Trophoblast cell (in vitro differentiated cells and primary cell): ENCODE measurements at regions not wholly inside any gene's neighbourhood (a gene's known extent, or its start where the extent isn't known, plus 50 kb on each side); places are given as distances from the start of the nearest gene placed in this dataset.

Experiments used
- DNase-seq, 2 donors: peaks; one replicate each; pipeline ENCODE4 v3.0.0-alpha.2; 2016
- H2AFZ ChIP-seq: 2 replicates; pipeline ENCODE4 v1.6.1; 2013; ENCODE audit warnings: low read length, moderate library complexity, mild to moderate bottlenecking; ENCODE audit not compliant: insufficient read depth, poor library complexity
- H2AK5ac ChIP-seq: 2 replicates; pipeline ENCODE4 v1.6.1; 2013; ENCODE audit warnings: mild to moderate bottlenecking, low read length
- H2BK120ac ChIP-seq: 2 replicates; pipeline ENCODE4 v1.6.1; 2013; ENCODE audit warnings: low read length, mild to moderate bottlenecking, moderate library complexity; ENCODE audit not compliant: insufficient read depth, poor library complexity
- H2BK12ac ChIP-seq: 2 replicates; pipeline ENCODE4 v1.6.1; 2013; ENCODE audit warnings: mild to moderate bottlenecking, low read length, moderate library complexity
- H2BK5ac ChIP-seq: 2 replicates; pipeline ENCODE4 v1.6.1; 2013; ENCODE audit warnings: low read length, low read depth, moderate library complexity, mild to moderate bottlenecking; ENCODE audit not compliant: poor library complexity
- H3K14ac ChIP-seq: 2 replicates; pipeline ENCODE4 v1.6.1; 2013; ENCODE audit warnings: mild to moderate bottlenecking, low read length
- H3K18ac ChIP-seq: 2 replicates; pipeline ENCODE4 v1.6.1; 2013; ENCODE audit warnings: mild to moderate bottlenecking, low read length
- H3K23ac ChIP-seq: 2 replicates; pipeline ENCODE4 v1.6.1; 2013; ENCODE audit warnings: low read length
- H3K27ac ChIP-seq: 2 replicates; pipeline ENCODE4 v1.5.1; 2013; ENCODE audit warnings: low read depth, mild to moderate bottlenecking, inconsistent platforms, low read length, moderate library complexity
- H3K27me3 ChIP-seq: 2 replicates; pipeline ENCODE4 v1.6.1; 2013; ENCODE audit warnings: inconsistent platforms, mild to moderate bottlenecking, low read length, moderate library complexity; ENCODE audit not compliant: insufficient read depth
- H3K36me3 ChIP-seq, 2 experiments: 1 replicate in 1 of 2; 2 replicates in 1 of 2; pipeline ENCODE4 v1.6.1; 2013; ENCODE audit warnings: low read length in 2 of 2, mild to moderate bottlenecking in 2 of 2, moderate library complexity in 1 of 2; ENCODE audit not compliant: insufficient read depth in 2 of 2, control insufficient read depth in 1 of 2
- H3K4ac ChIP-seq: 2 replicates; pipeline ENCODE4 v1.6.1; 2013; ENCODE audit warnings: low read depth, mild to moderate bottlenecking, low read length, moderate library complexity
- H3K4me1 ChIP-seq, 2 experiments: 1 replicate in 1 of 2; 2 replicates in 1 of 2; pipeline ENCODE4 v1.6.1; 2013; ENCODE audit warnings: low read length in 2 of 2, mild to moderate bottlenecking in 2 of 2, moderate library complexity in 1 of 2; ENCODE audit not compliant: insufficient read depth in 2 of 2, control insufficient read depth in 1 of 2
- H3K4me2 ChIP-seq: 2 replicates; pipeline ENCODE4 v1.6.1; 2013; ENCODE audit warnings: inconsistent platforms, mild to moderate bottlenecking, low read length, moderate library complexity
- H3K4me3 ChIP-seq: 2 replicates; pipeline ENCODE4 v1.5.1; 2013; ENCODE audit warnings: mild to moderate bottlenecking, low read depth, low read length, inconsistent platforms
- H3K79me1 ChIP-seq: one replicate; pipeline ENCODE4 v1.6.1; 2013; ENCODE audit warnings: low read length
- H3K79me2 ChIP-seq: 2 replicates; pipeline ENCODE4 v1.6.1; 2013; ENCODE audit warnings: low read length, mild to moderate bottlenecking; ENCODE audit not compliant: control insufficient read depth, insufficient read depth, poor library complexity
- H3K9ac ChIP-seq: 2 replicates; pipeline ENCODE4 v1.6.1; 2013; ENCODE audit warnings: mild to moderate bottlenecking, low read length
- H3K9me3 ChIP-seq: 2 replicates; pipeline ENCODE4 v1.6.1; 2013; ENCODE audit warnings: low read depth, mild to moderate bottlenecking, control low read depth, inconsistent platforms, low read length; ENCODE audit not compliant: insufficient read depth
- H4K12ac ChIP-seq: 2 replicates; pipeline ENCODE4 v1.6.1; 2013; ENCODE audit warnings: low read depth, mild to moderate bottlenecking, low read length, moderate library complexity
- H4K8ac ChIP-seq: 2 replicates; pipeline ENCODE4 v1.6.1; 2013; ENCODE audit warnings: low read depth, mild to moderate bottlenecking, low read length, moderate library complexity
- H4K91ac ChIP-seq: one replicate; pipeline ENCODE4 v1.6.1; 2013; ENCODE audit warnings: low read depth, mild to moderate bottlenecking, low read length, moderate library complexity
- WGBS: extraction: QIAGEN DNeasy Blood & Tissue Kit; methylation state at CpG from one replicate; pipeline ENCODE4 v1.1.7; 2013; ENCODE audit warnings: missing lambda C conversion rate; ENCODE audit not compliant: insufficient read length, insufficient coverage; ENCODE audit errors: extremely low coverage; 5-methylcytosine and 5-hydroxymethylcytosine counted together

DNA sequence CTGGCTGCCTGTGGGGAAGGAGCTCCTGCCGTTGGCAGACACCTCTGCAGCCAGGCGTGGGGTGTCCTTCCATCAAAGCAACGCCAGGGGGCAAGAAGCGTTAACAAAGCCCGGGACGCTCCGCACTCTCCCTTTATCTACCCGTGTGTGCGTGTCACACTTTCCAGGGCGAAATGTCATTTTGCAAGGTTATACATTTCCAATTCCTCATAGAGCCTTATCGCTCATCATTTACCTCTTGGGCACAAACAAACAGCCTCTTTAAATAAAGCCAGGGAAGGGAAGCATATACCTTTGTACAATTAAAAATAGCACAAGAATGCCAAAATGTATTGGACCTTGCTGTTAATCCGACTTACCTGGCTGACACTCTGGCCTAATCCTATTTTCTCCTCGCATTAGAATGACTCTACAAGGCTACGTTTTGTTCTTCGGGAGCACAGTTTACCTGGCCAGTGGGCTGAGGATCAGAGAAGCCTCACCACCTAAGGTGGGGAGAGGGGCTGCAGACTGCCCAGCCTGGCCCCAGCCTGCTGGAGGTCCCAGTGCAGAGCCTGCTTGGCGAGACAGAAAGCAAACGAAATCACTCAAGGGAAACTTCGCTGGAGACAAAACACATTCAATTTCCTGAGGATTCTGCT is 77.6 kb upstream of the EN2 start:
- Histone ChIP-seq H4K91ac (no peak overlapping the region), H3K27me3 (peaks cover 73% of the 10 kb centered on the region), H3K9me3 (peaks cover 6% of the 10 kb centered on the region), H2AK5ac (no peak overlapping the region), H3K9ac (no peak overlapping the region), H2BK120ac (no peak overlapping the region), H3K4ac (no peak overlapping the region), H3K14ac (no peak overlapping the region), H3K27ac (no peak overlapping the region), H3K4me3 (no peak overlapping the region), H2BK12ac (no peak overlapping the region), H3K18ac (no peak overlapping the region), H4K12ac (no peak overlapping the region), H3K79me1 (no peaks in the 10 kb centered on the region), H3K23ac (no peak overlapping the region), H4K8ac (no peak overlapping the region), H3K36me3 (no peaks in the 10 kb centered on the region), H3K79me2 (no peaks in the 10 kb centered on the region), H3K4me2 (no peak overlapping the region), H2BK5ac (no peak overlapping the region), H2AFZ (no peak overlapping the region), H3K4me1 (peaks cover 5 to 6% of the 10 kb centered on the region in 2 experiments)
- WGBS = no CpG with 5 or more reads among the region's 18 CpGs
- DNase-seq = peak; percentile 54 to 87

- no peak overlapping the region for H2BK120ac ChIP-seq
- no peak overlapping the region for H2AFZ ChIP-seq
- H3K4me2 ChIP-seq = peak overlapping the region; percentile 25
- H3K79me2 ChIP-seq = no peaks in the 10 kb centered on the region
- H3K4ac ChIP-seq = no peak overlapping the region
- no peak overlapping the region for H2BK12ac ChIP-seq
- no peak overlapping the region for H2BK5ac ChIP-seq
- H4K8ac ChIP-seq = no peak overlapping the region
- no peak overlapping the region for H3K4me3 ChIP-seq
- H3K79me1 ChIP-seq = no peaks in the 10 kb centered on the region
- H4K91ac ChIP-seq = no peak overlapping the region
- no peak overlapping the region for H4K12ac ChIP-seq
- H2AK5ac ChIP-seq = no peak overlapping the region
- H3K4me1 ChIP-seq = peaks cover 5 to 6% of the 10 kb centered on the region in 2 experiments
- no peak for DNase-seq
- no peaks in the 10 kb centered on the region for H3K36me3 ChIP-seq
- no peak overlapping the region for H3K27ac ChIP-seq
- no peak overlapping the region for H3K14ac ChIP-seq
- peaks cover 65% of the 10 kb centered on the region for H3K27me3 ChIP-seq
- H3K9me3 ChIP-seq = peaks cover 6% of the 10 kb centered on the region
- no peak overlapping the region for H3K18ac ChIP-seq
- H3K9ac ChIP-seq = no peak overlapping the region
- WGBS = no CpG with 5 or more reads among the region's 42 CpGs
- H3K23ac ChIP-seq = no peak overlapping the region
These were observed 76.7 kb upstream of the EN2 start for GRCh38 chr7:155380976-155381851.

- no peak overlapping the region for H3K9ac ChIP-seq
- peak overlapping the region; percentile 9 for H2AFZ ChIP-seq
- no peak overlapping the region for H4K91ac ChIP-seq
- no peak overlapping the region for H4K8ac ChIP-seq
- no peaks in the 10 kb centered on the region for H3K36me3 ChIP-seq
- no peaks in the 10 kb centered on the region for H3K79me1 ChIP-seq
- no peak overlapping the region for H2BK12ac ChIP-seq
- H3K4me3 ChIP-seq = peak overlapping the region; percentile 46
- H3K27me3 ChIP-seq = peaks cover 65% of the 10 kb centered on the region
- no peak for DNase-seq
- H2BK5ac ChIP-seq = no peak overlapping the region
- no peak overlapping the region for H3K14ac ChIP-seq
- no peak overlapping the region for H2BK120ac ChIP-seq
- no peak overlapping the region for H4K12ac ChIP-seq
- H3K4me2 ChIP-seq = peak overlapping the region; percentile 25
- H2AK5ac ChIP-seq = no peak overlapping the region
- no peak overlapping the region for H3K27ac ChIP-seq
- H3K79me2 ChIP-seq = no peaks in the 10 kb centered on the region
- no CpG with 5 or more reads among the region's 75 CpGs for WGBS
- peaks cover 6% of the 10 kb centered on the region for H3K9me3 ChIP-seq
- H3K18ac ChIP-seq = no peak overlapping the region
- peak overlapping the region; percentile 13 for H3K23ac ChIP-seq
- no peak overlapping the region for H3K4ac ChIP-seq
- H3K4me1 ChIP-seq = peaks cover 5 to 6% of the 10 kb centered on the region in 2 experiments
These were observed 75.8 kb upstream of the EN2 start for GRCh38 chr7:155381852-155382801.

- no CpG with 5 or more reads among the region's 5 CpGs for WGBS
- Histone ChIP-seq H3K4me1 (peaks cover 5 to 6% of the 10 kb centered on the region in 2 experiments), H4K8ac (no peak overlapping the region), H3K14ac (no peak overlapping the region), H3K79me1 (no peaks in the 10 kb centered on the region), H3K23ac (no peak overlapping the region), H3K79me2 (no peaks in the 10 kb centered on the region), H4K12ac (no peak overlapping the region), H2BK12ac (no peak overlapping the region), H3K4ac (no peak overlapping the region), H3K9me3 (peaks cover 6% of the 10 kb centered on the region), H3K18ac (no peak overlapping the region), H2BK5ac (no peak overlapping the region), H3K36me3 (no peaks in the 10 kb centered on the region), H3K4me2 (no peak overlapping the region), H2BK120ac (no peak overlapping the region), H3K4me3 (no peak overlapping the region), H3K27ac (no peak overlapping the region), H3K9ac (no peak overlapping the region), H4K91ac (no peak overlapping the region), H2AFZ (no peak overlapping the region), H2AK5ac (no peak overlapping the region), H3K27me3 (peaks cover 59% of the 10 kb centered on the region)
- DNase-seq = no peak
These were observed 75.1 kb upstream of the EN2 start for GRCh38 chr7:155382802-155383171.
